ENCODE measurements at regions not wholly inside any gene's neighbourhood (a gene's known extent, or its start where the extent isn't known, plus 50 kb on each side); places are given as distances from the start of the nearest gene placed in this dataset.

DNA sequence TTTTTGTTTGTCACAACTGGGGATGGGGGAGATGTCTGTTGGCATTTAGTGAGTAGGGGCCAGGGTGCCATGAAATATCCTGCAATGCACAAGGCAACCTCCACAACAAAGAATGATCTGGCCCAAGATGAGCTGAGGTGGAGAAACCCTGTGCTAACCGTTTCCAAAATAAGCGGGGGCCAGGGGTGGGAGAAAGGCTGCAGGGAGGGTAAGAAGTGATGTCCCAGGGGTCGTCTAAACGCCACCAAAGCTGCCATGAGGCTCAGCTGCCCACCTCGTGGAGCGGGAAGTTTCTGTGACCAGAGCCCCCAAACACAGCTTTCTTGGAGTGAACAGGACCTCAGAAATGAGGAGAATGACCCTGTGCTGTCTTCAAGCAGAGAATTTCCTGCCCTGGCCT, 76.5 kb upstream of the CDH5 start:
- no peak for DNase-seq

DNA sequence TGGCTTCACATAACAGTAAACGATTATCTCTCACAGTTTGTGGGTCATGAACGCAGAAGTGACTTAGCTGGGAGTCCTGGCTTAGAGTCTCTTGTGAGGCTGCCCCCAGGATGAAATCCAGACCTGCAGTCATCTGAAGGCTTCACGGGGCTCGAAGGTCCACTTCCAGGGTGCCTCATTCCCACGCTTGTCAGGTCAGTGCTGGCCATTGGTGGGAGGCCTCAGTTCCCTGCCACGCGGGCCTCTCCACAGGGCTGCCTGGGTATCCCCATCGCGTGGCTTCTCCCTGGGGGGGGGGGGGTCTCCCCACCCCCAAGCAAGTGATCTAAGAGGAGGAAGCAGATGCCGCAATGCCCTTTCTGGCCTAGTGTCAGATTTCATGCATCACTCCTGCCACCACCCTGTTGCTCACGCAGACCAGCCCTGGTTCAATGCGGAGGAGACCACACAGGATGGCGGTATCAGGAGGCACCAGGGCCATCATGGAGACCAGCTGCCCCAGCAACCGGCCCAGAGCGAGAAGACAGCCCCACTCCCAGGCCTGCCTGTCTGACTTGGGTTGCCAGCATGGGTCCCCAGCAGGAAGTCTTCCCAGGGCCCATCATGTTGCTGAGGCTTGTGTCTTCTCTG, 77.3 kb upstream of the CDH5 start:
- DNase-seq = no peak

DNA sequence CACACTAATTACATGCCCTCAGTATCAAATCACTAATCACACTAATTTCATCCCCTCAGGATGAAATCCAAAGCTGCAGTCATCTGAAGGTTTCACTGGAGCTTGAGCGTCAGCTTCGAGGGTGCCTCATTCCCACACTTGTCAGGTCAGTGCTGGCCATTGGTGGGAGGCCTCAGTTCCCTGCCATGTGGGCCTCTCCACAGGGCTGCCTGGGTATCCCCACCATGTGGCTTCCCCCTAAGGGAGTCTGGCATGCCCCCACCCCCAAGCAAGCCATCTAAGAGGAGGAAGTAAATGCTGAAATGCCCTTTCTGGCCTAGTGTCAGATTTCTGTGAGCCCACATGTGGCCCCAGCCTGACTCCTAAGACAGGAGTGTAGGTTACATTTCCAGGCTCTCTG, 78.6 kb upstream of the CDH5 start:
- no peak for DNase-seq

DNA sequence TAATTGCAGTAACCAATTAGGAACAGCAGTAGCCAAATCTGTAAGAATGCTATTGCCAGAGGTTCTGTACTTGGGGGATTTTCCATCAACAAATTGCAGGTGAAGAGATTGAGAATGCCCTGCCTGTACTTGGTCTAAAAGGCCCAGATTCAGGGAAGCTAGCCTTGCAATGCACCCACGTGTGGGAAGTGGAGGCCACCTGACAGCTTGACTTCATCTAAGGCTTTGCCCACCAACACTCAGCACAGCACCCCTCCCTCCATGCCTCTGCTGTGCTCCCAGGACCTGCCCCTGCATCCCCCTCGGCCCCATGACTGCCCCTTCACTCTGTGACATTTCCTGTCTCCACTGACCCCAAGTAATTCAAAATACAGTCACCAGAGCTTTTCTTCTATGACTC, 79.1 kb upstream of the CDH5 start:
- DNase-seq = no peak

DNA sequence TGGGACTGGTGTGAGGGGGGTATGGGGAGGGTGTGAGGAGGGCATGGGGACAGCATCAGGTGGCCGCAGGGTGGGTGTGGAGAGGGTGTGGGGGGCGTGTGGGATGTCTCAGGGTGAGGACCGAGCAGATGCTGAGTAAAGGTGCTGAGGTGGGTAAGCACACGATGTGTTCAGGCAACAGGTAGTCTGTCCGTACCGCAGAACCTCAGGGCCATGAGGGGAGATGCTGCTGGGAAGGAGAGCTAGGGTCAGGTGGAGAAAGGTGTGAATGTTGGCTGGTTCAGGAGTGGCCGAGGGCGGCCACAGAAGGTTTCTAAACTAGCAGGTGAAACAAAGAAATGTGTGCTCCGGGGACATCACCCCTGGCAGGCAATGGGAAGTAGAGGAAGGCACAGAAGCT, 80.0 kb upstream of the CDH5 start:
- DNase-seq = no peak

DNA sequence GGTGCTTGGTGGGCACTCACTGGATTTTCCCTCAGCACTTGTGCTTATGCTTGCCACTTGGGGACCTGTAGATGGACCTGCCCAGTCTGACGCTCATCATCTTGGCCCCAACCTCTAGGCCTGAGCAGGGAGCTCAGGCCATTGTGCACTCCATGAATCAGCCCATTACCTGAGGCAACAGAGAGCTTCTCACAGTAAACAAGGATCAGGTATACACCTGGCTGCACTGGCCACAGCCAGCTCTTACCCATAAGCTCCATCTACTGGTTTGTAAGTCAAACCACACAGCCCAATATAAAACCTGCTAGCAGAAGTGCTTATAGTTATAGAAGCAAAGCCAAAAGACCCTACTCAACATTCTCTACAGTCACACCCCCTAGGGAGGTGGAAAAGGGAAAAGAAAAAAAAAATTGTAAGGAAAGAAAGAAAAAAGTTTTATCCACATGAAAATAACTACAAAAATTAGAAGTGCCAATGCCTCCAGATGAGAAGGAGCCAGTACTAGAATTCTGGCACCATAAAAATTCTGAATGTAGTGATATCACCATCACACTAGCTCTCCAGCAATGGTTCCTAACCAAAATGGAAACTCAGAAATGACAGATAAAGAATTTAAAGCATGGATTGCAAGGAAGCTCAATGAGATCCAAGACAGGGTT, 87.8 kb upstream of the CDH5 start:
- no peak for DNase-seq

DNA sequence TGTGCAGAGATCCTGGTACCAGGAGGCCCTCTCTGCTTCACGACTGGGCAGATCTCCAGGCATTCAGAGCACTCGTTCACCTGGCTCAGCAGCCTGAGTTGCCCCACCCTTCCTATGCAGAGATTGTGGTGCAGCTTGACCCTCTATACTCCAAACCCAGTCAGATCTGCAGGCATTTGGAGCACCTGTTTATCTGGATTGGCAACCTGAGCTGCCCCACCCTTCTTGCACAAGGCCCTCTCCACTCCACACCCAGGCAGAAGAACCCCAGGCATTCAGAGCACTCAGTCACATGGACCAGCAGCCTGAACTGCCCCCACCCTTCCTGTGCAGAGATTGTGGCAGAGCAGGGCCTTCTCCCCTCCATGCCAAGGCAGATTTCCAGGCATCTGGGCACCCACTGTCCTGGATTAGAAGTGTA, 88.4 kb upstream of the CDH5 start:
- no peak for DNase-seq

DNA sequence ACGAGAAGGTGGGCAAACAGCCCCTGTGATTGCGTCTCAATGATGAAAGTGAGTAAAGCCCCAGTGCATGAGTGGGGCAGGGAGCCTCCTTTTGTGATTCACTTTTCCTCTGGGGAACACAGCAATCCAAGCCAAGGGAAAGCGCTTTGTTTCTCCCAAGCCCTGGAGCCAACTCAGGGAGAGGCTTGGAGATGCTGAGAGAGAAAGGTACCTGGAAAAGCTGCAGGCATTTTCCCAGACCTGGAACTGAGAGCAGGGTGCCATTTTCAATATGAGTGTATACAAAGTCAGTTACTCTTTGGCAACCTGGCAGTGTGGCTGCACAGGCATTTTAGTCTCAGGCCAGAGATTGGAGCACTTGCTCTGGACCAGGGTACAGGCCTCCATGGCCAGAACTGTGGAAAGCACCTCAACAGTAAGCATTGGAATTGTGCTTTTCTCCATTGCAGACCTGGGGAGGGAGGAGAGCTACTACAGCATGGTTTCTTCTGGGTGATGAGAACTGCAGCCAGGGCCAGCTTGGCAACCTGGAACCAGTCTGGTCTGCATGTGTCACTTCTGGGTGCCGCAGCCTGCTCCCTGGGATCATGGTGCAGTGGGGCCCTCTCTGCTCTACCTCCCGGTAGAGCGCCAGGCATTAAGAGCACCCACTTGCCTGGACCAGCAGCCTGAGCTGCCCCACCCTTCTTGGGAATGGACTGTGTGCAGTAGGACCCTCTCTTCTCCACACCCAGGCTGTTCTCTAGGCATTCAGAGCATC, 89.0 kb upstream of the CDH5 start:
- DNase-seq = no peak

DNA sequence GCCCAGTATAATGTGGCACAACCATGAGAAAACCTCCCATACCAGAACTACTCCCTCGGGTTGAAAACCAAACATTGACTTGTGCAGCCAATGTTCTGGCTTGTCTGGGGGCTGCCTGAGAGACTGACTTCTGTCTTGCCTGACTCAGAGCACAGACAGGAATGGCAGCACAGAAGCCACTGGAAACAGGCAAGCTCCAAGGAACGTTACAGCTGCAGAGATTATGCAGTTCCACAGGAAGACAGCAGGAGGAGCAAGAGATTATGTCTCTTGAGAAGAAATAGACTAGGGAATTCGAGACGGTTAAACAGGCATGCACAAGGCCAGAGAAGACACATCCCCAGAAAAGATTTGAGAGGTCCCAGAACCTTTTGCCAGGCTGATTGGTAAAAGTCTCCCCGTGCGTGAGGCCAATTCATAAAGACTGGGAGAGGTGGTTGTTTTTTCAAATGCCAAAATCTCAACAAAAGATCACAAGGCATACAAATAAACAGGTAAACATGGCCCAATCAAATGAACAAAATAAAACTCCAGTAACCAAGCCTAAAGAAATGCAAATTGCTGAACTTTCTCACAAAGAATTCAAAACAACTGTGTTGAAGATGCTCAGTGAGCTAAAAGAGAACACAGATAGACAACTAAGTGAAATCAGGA, 90.6 kb upstream of the CDH5 start:
- DNase-seq = peak in 4 of 56 donors; percentile 7 to 52 (median 17)

DNA sequence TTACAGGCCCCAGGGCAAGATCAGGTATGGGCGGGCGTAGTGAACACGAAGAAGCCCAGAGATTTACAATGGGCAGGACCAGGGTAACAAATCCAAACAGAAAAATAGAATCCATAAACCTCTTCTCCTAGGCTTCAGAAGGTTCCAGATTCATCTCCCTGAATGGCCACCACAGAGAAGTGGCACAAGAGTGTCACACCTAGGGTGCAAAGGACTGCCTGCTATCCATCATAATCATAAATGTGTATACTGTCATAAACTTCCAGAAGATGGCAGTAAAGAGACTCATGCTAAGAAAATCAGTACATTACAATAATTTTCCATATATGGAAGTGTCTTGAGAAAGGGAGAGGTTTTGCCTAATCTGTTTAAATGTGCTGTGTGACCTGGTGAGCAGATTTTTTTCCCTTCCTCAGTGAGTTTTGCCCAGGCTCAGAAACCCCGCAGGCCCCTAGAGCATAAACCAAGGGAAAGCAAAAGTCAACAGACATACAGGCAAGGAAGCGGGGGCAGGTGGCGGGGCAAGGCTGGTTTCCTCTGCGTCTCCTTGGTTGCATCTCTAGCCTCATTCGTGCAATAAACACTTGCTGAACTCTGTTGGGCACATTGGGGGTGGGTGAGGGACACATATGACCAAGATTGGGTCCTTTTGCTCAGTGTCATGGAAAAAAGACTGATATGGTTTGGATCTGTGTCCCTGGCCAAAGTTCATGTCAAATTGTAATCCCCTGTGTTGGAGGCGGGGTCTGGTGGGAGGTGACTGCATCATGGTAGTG, 92.0 kb upstream of the CDH5 start:
- no peak for DNase-seq

DNA sequence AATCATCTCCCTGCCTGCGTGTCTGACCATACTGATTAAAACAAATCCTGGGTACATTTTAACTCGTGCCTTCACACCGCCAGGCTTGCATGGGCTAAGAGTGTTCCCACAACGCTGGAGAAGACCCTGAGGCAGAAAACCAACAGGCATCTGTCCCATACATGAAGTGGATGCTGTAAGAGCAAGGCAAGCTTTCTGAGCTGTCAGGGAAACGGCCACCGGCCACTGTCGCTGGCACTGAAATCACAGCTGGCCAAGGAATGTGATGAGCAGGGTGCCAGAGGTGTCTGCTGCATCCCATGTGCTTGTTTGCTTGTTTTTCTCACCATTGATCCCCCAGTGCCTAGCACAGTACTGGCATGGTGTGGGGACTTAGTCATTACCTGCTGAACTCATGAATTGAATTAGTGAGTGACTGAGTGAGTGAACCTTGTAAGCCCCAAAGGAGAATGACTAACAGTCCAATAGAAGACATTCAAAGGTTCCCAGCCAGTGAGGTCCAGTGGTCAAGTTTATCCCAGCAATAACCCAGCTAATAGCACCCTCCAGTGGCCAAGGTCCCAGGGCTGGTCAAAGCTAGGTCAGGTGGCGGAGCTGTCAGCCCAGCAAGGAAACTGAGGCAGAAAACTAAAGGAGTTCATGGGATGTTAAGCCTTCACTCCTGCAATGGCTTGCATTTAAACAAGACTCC, 92.7 kb upstream of the CDH5 start:
- peak in 1 of 56 donors; percentile 14 for DNase-seq

DNA sequence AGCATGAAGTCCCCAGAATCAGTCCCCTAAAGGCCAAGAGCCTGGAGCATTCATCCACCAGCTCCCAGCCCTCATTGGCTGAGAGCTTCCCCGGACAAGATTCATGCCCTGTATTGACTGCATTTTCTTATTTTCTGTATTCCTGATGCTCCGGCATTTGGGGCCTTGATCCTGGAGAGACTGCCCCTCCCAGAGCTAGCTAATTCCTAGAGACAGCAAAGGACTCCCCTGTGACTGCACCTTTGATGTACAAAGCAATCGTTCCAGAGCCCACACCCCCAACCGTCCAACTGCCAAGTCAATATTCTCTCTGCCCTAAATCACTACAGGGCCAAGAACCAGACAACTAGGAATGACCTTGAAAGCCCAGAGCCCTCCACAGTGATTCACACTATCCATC, 93.4 kb upstream of the CDH5 start:
- DNase-seq = no peak

DNA sequence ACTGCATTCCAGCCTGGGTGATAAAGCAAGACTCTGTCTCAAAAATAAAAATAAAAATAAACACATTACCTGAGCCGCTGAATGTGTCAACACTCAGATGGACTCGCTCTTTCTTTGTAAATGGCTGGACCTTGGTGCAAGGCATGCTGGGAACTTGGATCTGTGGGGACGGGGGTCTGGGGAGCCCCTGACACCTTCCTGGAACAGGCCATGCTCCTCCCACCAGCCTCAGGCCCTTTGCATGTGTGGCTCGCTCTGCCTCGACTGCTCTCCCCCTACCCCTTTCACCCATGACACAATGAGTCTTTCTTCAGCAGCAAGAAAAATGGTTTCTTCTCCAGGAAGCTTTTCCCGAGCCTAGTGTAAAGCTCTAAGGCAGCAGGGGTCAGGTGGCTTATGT, 94.0 kb upstream of the CDH5 start:
- no peak for DNase-seq

DNA sequence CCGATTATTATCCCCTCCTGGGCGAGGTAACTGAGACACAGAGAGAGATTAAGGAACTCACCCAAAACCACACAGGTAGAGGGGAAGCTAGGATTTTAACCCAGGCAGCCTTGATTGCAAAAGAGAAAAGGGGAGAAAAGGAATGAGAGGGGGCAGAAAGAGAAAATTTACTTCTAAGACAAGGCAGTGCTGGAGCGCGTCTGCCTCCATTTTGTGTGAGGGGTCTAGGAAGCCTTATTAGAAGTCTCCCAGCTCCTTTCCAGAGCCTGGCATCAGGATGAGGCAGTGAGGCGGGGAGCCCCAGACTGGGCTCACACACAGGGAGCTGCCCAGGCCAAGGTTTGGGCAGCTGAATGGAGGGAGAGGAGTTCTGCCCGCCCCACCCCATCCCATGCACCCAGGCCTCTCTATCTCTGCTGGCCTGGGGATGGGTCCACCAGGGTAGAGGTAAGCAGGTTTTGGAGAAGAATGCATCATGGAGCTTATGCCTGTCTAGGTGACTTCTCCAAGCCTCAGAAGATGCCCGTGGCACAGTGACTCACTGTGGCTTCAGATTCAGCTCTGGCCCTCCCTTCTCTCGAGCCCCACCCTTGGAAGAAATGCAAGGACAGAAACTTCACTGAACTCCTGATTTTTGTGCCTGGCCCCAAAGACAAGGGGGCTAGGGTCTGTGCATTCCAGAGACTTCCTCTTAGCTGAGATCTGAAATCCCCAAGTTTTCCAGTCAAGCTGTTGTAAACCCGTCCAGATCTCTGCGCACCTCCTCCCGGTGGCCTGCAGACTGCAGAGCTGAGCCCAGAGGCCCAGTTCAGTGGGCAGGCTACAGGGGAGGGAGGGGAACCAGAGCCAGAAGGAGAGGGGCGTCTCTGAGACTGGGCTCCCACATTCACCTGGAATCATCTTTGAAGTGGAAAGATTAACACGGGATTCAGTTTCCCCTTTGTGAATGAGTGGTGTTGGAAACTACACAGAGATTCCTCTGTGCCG, 95.1 kb upstream of the CDH5 start:
- no peak for DNase-seq

DNA sequence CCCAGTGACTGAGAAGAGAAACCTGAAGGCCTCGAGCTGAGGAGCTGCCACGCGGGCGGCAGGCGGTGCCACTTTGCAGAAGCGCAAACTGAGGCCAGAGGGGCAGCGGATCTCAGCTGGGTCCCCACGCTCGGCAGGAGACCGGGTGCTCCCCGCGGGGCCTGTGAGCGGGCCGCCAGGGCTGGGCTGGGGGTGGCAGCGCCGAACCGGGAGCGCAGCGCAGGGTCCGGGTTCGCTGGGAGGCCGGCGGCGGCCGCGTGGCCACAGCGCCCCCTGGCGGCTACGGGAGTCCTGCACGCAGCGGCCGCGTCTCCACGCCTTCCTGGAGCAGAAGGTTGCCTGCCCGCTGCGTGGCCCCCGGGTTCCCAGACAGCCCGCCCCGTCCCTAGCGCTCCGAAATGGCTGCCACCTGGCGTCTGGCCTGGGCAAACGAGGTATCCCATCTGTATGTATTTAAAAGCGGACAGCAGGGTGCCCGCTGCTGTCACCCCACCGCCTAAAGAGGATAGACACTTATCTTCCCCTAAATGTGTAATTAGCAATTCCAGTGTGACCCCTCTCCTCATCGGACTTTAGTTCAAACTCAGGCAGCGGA, 96.1 kb upstream of the CDH5 start:
- peak in 38 of 56 donors; percentile 9 to 76 (median 39) for DNase-seq

DNA sequence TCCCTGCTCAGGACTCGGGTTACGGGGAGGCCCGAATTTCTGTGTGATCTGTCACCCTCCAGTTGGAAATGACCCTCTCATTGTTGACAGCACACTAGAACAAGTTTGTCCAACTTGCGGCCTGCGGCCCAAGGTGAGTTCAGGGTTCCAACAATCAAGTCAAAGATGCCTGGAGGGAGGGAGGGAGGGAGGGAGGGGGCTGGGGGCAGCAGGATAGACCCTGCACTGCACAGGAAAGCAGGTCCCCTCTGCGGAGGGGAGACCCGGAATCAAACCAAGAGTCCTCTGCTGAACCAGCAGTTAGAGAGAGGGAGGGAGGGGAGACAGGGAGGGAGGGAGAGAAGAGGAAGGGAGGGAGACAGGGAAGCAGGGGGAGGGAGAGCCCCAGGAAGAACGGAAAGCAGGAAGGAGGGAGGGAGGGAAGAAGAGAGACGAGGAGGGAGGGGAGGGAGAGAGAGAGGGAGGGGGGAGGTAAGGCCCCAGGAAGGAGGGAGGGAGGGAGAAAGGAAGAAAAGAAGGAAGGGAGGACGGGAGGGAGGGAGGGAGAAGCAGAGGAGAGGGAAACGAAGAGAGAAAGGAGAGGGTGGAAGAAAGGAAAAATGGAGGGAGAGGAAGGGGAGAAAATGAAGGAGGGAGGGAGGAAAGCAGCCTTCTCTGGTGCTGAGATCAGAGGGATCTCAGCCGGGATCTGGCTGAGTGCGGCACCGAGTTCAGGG, 96.7 kb upstream of the CDH5 start:
- no peak for DNase-seq

DNA sequence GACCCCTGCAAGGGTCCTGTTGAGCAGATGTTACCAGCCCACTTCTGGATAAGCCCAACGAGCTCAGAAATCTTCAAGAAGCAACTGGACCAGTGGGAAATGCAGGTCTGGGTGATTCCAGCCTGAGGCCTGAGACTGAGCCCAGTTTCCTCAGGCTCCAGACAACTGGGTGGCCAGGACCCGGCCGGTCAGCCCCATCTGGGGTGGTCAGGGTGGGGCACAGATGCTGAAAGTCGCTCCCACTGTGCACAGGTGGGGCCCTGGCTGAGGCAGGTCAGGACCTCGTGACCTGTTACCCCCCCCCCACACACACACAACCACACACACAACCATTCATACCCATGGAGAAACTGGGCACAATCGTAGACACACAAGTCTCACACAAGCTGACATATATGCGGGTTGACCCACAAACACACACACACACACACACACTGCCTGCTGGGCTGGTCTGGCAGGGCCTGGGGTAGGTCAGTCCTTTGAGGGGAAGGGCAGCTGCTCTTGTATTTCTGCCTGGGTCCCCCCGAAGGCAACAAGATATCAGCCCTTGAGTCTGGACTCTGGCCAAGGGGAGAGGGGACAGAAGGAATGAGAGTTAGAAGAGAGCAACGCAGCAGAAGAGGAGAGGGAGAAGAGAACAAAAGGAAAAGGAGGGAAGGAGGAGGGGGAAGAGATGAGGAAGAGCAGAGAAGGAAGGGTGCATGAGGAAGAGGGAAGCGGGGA, 99.0 kb upstream of the CDH5 start:
- no peak for DNase-seq
